ENCODE measurements at regions not wholly inside any gene's neighbourhood (a gene's known extent, or its start where the extent isn't known, plus 50 kb on each side); places are given as distances from the start of the nearest gene placed in this dataset.
"Not testable (repeated sequence)": the region's sequence is repeated elsewhere in the genome, so short reads cannot be mapped to it uniquely, and the experiment has no call there.

- not testable (repeated sequence) for H3K27me3 ChIP-seq (ENCODE audit: control insufficient read depth, insufficient read depth, low read length); H3K4me3 ChIP-seq (ENCODE audit: low read depth, low read length); H3K36me3 ChIP-seq (ENCODE audit: control insufficient read depth, insufficient read depth, low read length); H3K9ac ChIP-seq (ENCODE audit: low read depth, low read length); H3K4me1 ChIP-seq (ENCODE audit: control insufficient read depth, insufficient read depth, low read length); H3K9me3 ChIP-seq (ENCODE audit: control insufficient read depth, insufficient read depth, low read length); H3K27ac ChIP-seq (ENCODE audit: low read depth, low read length)
Observed at GRCh38 chr1:145553795-145554194, 54.0 kb upstream of the GPR89A start.

- Histone ChIP-seq H3K36me3 (ENCODE audit: control insufficient read depth, insufficient read depth, low read length) (no peaks in the 10 kb centered on the region), H3K27ac (ENCODE audit: low read depth, low read length) (no peak overlapping the region), H3K4me3 (ENCODE audit: low read depth, low read length) (no peak overlapping the region), H3K9me3 (ENCODE audit: control insufficient read depth, insufficient read depth, low read length) (no peaks in the 10 kb centered on the region), H3K4me1 (ENCODE audit: control insufficient read depth, insufficient read depth, low read length) (no peaks in the 10 kb centered on the region), H3K9ac (ENCODE audit: low read depth, low read length) (no peak overlapping the region), H3K27me3 (ENCODE audit: control insufficient read depth, insufficient read depth, low read length) (no peaks in the 10 kb centered on the region)
Observed at GRCh38 chr1:145545055-145545454, 62.7 kb upstream of the GPR89A start.

GRCh38 chr1:145541685-145542084, 66.1 kb upstream of the GPR89A start:
- H3K4me1 ChIP-seq (ENCODE audit: control insufficient read depth, insufficient read depth, low read length); H3K4me3 ChIP-seq (ENCODE audit: low read depth, low read length); H3K9ac ChIP-seq (ENCODE audit: low read depth, low read length); H3K27ac ChIP-seq (ENCODE audit: low read depth, low read length); H3K27me3 ChIP-seq (ENCODE audit: control insufficient read depth, insufficient read depth, low read length); H3K36me3 ChIP-seq (ENCODE audit: control insufficient read depth, insufficient read depth, low read length); H3K9me3 ChIP-seq (ENCODE audit: control insufficient read depth, insufficient read depth, low read length): not testable (repeated sequence)

GRCh38 chr1:145541246-145541645, 66.5 kb upstream of the GPR89A start:
- not testable (repeated sequence) for H3K9ac ChIP-seq (ENCODE audit: low read depth, low read length); H3K4me1 ChIP-seq (ENCODE audit: control insufficient read depth, insufficient read depth, low read length); H3K4me3 ChIP-seq (ENCODE audit: low read depth, low read length); H3K36me3 ChIP-seq (ENCODE audit: control insufficient read depth, insufficient read depth, low read length); H3K9me3 ChIP-seq (ENCODE audit: control insufficient read depth, insufficient read depth, low read length); H3K27me3 ChIP-seq (ENCODE audit: control insufficient read depth, insufficient read depth, low read length)
- H3K27ac ChIP-seq (ENCODE audit: low read depth, low read length) = peak overlapping the region; percentile 28

DNA sequence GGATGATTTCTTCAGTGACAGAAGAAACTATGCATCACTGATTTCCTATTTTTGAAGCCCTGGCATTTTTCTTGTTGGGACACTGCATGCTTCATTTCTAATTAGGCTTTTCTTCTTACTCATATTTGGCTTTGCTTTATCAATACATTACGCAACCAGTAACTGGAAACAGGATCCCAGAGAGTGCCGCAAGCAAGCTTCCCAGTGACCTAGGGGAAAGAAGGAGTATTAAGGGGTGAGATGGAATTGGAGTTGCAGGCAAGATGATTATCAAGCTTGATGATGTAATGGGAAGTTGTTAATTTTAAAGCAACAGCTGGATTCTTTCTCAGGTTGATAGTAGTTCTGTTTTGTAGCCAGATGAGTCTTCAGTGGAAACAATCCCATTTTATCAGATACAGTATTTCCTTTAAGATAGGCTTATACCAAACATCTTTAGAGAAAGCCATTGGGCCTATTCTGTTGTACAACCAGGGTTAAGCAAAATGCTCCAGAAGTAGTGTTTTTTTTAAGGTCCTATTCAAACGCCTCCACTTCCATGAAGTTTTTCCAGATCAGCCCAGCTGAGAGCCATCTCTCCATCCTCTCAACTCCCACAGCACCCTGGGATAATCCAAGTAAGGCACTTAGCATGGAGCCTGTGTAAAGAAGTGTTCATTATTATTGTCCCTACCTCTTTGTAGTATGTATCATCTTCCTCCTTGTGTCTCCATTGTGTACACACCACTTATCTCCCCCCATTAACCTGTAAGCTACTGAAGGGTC, 69.5 kb upstream of the GPR89A start:
- not testable (repeated sequence) for H3K27me3 ChIP-seq (ENCODE audit: control insufficient read depth, insufficient read depth, low read length); H3K4me3 ChIP-seq (ENCODE audit: low read depth, low read length); H3K36me3 ChIP-seq (ENCODE audit: control insufficient read depth, insufficient read depth, low read length); H3K9ac ChIP-seq (ENCODE audit: low read depth, low read length); H3K27ac ChIP-seq (ENCODE audit: low read depth, low read length); H3K9me3 ChIP-seq (ENCODE audit: control insufficient read depth, insufficient read depth, low read length); H3K4me1 ChIP-seq (ENCODE audit: control insufficient read depth, insufficient read depth, low read length)

GRCh38 chr1:145537003-145537402, 70.8 kb upstream of the GPR89A start:
- not testable (repeated sequence) for H3K9me3 ChIP-seq (ENCODE audit: control insufficient read depth, insufficient read depth, low read length); H3K27ac ChIP-seq (ENCODE audit: low read depth, low read length); H3K9ac ChIP-seq (ENCODE audit: low read depth, low read length); H3K4me1 ChIP-seq (ENCODE audit: control insufficient read depth, insufficient read depth, low read length); H3K4me3 ChIP-seq (ENCODE audit: low read depth, low read length); H3K27me3 ChIP-seq (ENCODE audit: control insufficient read depth, insufficient read depth, low read length); H3K36me3 ChIP-seq (ENCODE audit: control insufficient read depth, insufficient read depth, low read length)

DNA sequence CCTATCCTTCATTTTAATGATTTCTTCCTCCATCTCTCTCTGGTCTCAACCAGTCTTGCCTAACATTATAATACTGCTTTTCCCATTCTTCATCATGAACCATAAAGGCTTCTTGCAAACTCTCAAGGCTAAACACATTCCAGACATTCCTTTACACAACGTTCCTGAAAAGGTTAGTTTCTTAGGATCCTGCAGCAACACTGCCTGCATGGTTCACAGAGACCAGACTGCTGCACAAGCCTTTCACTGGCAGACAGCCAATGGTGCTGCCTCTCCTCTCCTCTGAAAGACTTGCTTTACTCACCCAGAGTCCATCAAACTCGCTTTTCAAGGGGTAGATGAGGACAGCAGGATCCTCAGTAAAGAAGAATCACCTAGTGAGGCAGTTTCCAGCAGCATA, 72.3 kb upstream of the GPR89A start:
- H3K4me1 ChIP-seq (ENCODE audit: control insufficient read depth, insufficient read depth, low read length); H3K27ac ChIP-seq (ENCODE audit: low read depth, low read length); H3K9ac ChIP-seq (ENCODE audit: low read depth, low read length); H3K4me3 ChIP-seq (ENCODE audit: low read depth, low read length); H3K9me3 ChIP-seq (ENCODE audit: control insufficient read depth, insufficient read depth, low read length); H3K36me3 ChIP-seq (ENCODE audit: control insufficient read depth, insufficient read depth, low read length); H3K27me3 ChIP-seq (ENCODE audit: control insufficient read depth, insufficient read depth, low read length): not testable (repeated sequence)

- H3K9me3 ChIP-seq (ENCODE audit: control insufficient read depth, insufficient read depth, low read length); H3K27ac ChIP-seq (ENCODE audit: low read depth, low read length); H3K4me3 ChIP-seq (ENCODE audit: low read depth, low read length); H3K4me1 ChIP-seq (ENCODE audit: control insufficient read depth, insufficient read depth, low read length); H3K27me3 ChIP-seq (ENCODE audit: control insufficient read depth, insufficient read depth, low read length); H3K9ac ChIP-seq (ENCODE audit: low read depth, low read length); H3K36me3 ChIP-seq (ENCODE audit: control insufficient read depth, insufficient read depth, low read length): not testable (repeated sequence)
Observed at GRCh38 chr1:145528068-145528564, 79.7 kb upstream of the GPR89A start.

- not testable (repeated sequence) for H3K4me1 ChIP-seq (ENCODE audit: control insufficient read depth, insufficient read depth, low read length); H3K9ac ChIP-seq (ENCODE audit: low read depth, low read length); H3K27me3 ChIP-seq (ENCODE audit: control insufficient read depth, insufficient read depth, low read length); H3K36me3 ChIP-seq (ENCODE audit: control insufficient read depth, insufficient read depth, low read length); H3K9me3 ChIP-seq (ENCODE audit: control insufficient read depth, insufficient read depth, low read length); H3K27ac ChIP-seq (ENCODE audit: low read depth, low read length); H3K4me3 ChIP-seq (ENCODE audit: low read depth, low read length)
Observed at GRCh38 chr1:145520159-145520558, 87.6 kb upstream of the GPR89A start.

- not testable (repeated sequence) for H3K36me3 ChIP-seq (ENCODE audit: control insufficient read depth, insufficient read depth, low read length); H3K9ac ChIP-seq (ENCODE audit: low read depth, low read length); H3K4me3 ChIP-seq (ENCODE audit: low read depth, low read length); H3K27ac ChIP-seq (ENCODE audit: low read depth, low read length); H3K4me1 ChIP-seq (ENCODE audit: control insufficient read depth, insufficient read depth, low read length); H3K9me3 ChIP-seq (ENCODE audit: control insufficient read depth, insufficient read depth, low read length); H3K27me3 ChIP-seq (ENCODE audit: control insufficient read depth, insufficient read depth, low read length)
Observed at GRCh38 chr1:145519302-145519701, 88.5 kb upstream of the GPR89A start.

DNA sequence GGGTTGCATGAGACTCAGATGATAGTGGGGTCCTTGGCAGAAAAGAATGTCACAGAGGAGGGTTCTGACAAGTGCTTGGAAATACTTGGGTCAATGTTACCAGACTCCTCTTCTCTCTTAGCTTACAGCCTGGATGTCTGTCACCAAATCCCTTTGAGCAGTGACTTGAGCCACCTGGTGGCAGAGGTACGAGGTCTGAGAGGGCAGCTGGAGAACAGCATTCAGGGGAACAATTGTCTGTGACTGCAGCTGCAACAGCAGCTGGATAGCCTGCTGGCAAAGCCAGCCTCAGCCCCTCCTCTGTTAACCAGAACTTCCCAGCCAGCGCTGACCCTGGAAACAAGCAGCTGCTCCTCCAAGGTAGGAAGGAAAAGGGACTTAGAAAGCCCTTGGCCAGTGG, 87.6 kb upstream of the NBPF20 start:
- H3K4me3 ChIP-seq (ENCODE audit: low read depth, low read length); H3K4me1 ChIP-seq (ENCODE audit: control insufficient read depth, insufficient read depth, low read length); H3K9ac ChIP-seq (ENCODE audit: low read depth, low read length); H3K36me3 ChIP-seq (ENCODE audit: control insufficient read depth, insufficient read depth, low read length); H3K9me3 ChIP-seq (ENCODE audit: control insufficient read depth, insufficient read depth, low read length); H3K27me3 ChIP-seq (ENCODE audit: control insufficient read depth, insufficient read depth, low read length); H3K27ac ChIP-seq (ENCODE audit: low read depth, low read length): not testable (repeated sequence)

GRCh38 chr1:145508053-145508452, 82.7 kb upstream of the NBPF20 start:
- H3K27me3 ChIP-seq (ENCODE audit: control insufficient read depth, insufficient read depth, low read length); H3K4me3 ChIP-seq (ENCODE audit: low read depth, low read length); H3K4me1 ChIP-seq (ENCODE audit: control insufficient read depth, insufficient read depth, low read length); H3K9ac ChIP-seq (ENCODE audit: low read depth, low read length); H3K27ac ChIP-seq (ENCODE audit: low read depth, low read length); H3K9me3 ChIP-seq (ENCODE audit: control insufficient read depth, insufficient read depth, low read length); H3K36me3 ChIP-seq (ENCODE audit: control insufficient read depth, insufficient read depth, low read length): not testable (repeated sequence)

Measured in HUES48 (cell line).